ENCODE measurements at regions not wholly inside any gene's neighbourhood (a gene's known extent, or its start where the extent isn't known, plus 50 kb on each side); places are given as distances from the start of the nearest gene placed in this dataset.

- TF ChIP-seq, protein P1, sequence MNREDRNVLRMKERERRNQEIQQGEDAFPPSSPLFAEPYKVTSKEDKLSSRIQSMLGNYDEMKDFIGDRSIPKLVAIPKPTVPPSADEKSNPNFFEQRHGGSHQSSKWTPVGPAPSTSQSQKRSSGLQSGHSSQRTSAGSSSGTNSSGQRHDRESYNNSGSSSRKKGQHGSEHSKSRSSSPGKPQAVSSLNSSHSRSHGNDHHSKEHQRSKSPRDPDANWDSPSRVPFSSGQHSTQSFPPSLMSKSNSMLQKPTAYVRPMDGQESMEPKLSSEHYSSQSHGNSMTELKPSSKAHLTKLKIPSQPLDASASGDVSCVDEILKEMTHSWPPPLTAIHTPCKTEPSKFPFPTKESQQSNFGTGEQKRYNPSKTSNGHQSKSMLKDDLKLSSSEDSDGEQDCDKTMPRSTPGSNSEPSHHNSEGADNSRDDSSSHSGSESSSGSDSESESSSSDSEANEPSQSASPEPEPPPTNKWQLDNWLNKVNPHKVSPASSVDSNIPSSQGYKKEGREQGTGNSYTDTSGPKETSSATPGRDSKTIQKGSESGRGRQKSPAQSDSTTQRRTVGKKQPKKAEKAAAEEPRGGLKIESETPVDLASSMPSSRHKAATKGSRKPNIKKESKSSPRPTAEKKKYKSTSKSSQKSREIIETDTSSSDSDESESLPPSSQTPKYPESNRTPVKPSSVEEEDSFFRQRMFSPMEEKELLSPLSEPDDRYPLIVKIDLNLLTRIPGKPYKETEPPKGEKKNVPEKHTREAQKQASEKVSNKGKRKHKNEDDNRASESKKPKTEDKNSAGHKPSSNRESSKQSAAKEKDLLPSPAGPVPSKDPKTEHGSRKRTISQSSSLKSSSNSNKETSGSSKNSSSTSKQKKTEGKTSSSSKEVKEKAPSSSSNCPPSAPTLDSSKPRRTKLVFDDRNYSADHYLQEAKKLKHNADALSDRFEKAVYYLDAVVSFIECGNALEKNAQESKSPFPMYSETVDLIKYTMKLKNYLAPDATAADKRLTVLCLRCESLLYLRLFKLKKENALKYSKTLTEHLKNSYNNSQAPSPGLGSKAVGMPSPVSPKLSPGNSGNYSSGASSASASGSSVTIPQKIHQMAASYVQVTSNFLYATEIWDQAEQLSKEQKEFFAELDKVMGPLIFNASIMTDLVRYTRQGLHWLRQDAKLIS (CRISPR knock-in tag; IDR thresholded peaks at IDR 0.05), result no peak
- no peak for TF ChIP-seq SMC3 (conservative IDR thresholded peaks at IDR 0.05; ENCODE audit: insufficient read depth, low read depth, low read length)
These were observed 259.0 kb upstream of the OPRM1 start for GRCh38 chr6:153780011-153780410.
